ENCODE measurements at regions not wholly inside any gene's neighbourhood (a gene's known extent, or its start where the extent isn't known, plus 50 kb on each side); places are given as distances from the start of the nearest gene placed in this dataset.

GRCh38 chr4:79211490-79211889, 114.4 kb downstream of the NAA11 start (continued):
- TF ChIP-seq PHTF2 (CRISPR knock-in tag; IDR thresholded peaks at IDR 0.05) (no peak), MAZ (CRISPR knock-in tag; conservative IDR thresholded peaks at IDR 0.05 in 1 of 2, IDR thresholded peaks at IDR 0.05 in 1 of 2) (peak; percentile 51 to 70; a peak in 3 of 4 replicates), CXXC5 (CRISPR knock-in tag; IDR thresholded peaks at IDR 0.05) (0 out of 2 replicates have a peak, but pooled peaks have one; percentile 25), LEF1 (IDR thresholded peaks at IDR 0.05) (0 out of 2 replicates have a peak, but pooled peaks have one; percentile 44), AFF1 (IDR thresholded peaks at IDR 0.05; ENCODE audit: low read depth in 1 of 2, partially characterized antibody in 2 of 2) (peak; percentile 45 to 85), BRD4 (IDR thresholded peaks at IDR 0.05) (peak; percentile 61; the same call in 1 of the 2 replicates), REST (IDR thresholded peaks at IDR 0.05; ENCODE audit: borderline replicate concordance) (no peak), REST (CRISPR knock-in tag; IDR thresholded peaks at IDR 0.05; ENCODE audit: low read depth) (no peak; the same call in none of the 2 replicates), HDAC1 (IDR thresholded peaks at IDR 0.05) (peak in 1 of 2 experiments; percentile 67; a peak in 2 of 4 replicates), ARID1B (IDR thresholded peaks at IDR 0.05) (peak; percentile 60; the same call in 1 of the 2 replicates), YY1 (IDR thresholded peaks at IDR 0.05; ENCODE audit: borderline replicate concordance in 1 of 3, control insufficient read depth in 1 of 3, extremely low read depth in 1 of 3, insufficient read depth in 3 of 3, insufficient read length in 1 of 3, insufficient replicate concordance in 2 of 3, low read depth in 1 of 3, low read length in 2 of 3) (peak in 2 of 3 experiments; percentile 72 to 90), TAF9B (IDR thresholded peaks at IDR 0.05; ENCODE audit: partially characterized antibody) (peak; percentile 84), ZNF583 (CRISPR knock-in tag; IDR thresholded peaks at IDR 0.05) (0 out of 2 replicates have a peak, but pooled peaks have one; percentile 16)
- TF ChIP-seq, protein P1, sequence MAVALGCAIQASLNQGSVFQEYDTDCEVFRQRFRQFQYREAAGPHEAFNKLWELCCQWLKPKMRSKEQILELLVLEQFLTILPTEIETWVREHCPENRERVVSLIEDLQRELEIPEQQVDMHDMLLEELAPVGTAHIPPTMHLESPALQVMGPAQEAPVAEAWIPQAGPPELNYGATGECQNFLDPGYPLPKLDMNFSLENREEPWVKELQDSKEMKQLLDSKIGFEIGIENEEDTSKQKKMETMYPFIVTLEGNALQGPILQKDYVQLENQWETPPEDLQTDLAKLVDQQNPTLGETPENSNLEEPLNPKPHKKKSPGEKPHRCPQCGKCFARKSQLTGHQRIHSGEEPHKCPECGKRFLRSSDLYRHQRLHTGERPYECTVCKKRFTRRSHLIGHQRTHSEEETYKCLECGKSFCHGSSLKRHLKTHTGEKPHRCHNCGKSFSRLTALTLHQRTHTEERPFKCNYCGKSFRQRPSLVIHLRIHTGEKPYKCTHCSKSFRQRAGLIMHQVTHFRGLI (CRISPR knock-in tag; IDR thresholded peaks at IDR 0.05) = peak; percentile 77; the same call in 1 of the 2 replicates

Data from K562 (cell line).